ENCODE measurements at regions not wholly inside any gene's neighbourhood (a gene's known extent, or its start where the extent isn't known, plus 50 kb on each side); places are given as distances from the start of the nearest gene placed in this dataset.

DNA sequence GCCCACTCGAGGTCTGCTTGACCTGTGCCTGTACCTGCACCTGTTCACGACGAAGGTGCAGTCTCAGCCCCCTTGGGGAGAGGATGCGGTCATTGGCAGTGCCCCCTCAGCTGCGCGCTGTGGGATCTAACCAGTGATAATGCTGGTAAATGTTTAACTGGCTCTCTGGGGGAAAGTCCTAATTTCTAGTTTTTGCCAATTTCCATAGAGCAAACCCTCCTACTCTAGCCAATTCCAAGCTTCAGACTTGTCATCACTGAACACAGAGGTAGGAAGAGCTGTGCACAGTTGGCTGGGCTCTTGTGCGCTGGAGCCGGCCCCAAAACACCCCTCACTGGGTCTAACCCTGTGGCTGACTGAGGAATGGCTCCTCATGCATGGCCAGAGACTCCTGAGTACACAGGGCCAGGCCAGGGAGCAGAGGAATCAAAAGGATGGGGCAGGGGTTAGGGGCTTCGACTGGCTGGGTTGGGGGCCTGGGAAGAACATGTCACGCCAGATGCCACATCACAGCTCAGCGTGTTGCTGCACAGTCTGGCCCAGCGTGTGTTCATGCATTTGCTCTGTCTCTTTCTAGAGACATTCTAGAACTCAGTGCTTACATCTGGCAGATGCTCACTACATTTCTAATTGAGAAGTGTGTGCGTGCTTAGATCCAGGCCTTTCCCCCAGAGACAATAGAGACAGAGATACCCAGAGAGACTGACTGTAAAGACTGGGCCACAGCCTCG is 270.8 kb downstream of the BCOR start:
- no peak for DNase-seq (ENCODE audit: low read depth in 2 of 2)
- no peak overlapping the region for H3K4me3 ChIP-seq (replicated peaks in 1 of 2; ENCODE audit: low read depth in 2 of 2, low read length in 2 of 2)
- TF ChIP-seq, protein P1, sequence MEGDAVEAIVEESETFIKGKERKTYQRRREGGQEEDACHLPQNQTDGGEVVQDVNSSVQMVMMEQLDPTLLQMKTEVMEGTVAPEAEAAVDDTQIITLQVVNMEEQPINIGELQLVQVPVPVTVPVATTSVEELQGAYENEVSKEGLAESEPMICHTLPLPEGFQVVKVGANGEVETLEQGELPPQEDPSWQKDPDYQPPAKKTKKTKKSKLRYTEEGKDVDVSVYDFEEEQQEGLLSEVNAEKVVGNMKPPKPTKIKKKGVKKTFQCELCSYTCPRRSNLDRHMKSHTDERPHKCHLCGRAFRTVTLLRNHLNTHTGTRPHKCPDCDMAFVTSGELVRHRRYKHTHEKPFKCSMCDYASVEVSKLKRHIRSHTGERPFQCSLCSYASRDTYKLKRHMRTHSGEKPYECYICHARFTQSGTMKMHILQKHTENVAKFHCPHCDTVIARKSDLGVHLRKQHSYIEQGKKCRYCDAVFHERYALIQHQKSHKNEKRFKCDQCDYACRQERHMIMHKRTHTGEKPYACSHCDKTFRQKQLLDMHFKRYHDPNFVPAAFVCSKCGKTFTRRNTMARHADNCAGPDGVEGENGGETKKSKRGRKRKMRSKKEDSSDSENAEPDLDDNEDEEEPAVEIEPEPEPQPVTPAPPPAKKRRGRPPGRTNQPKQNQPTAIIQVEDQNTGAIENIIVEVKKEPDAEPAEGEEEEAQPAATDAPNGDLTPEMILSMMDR (IDR thresholded peaks at IDR 0.05; ENCODE audit: low read depth, low read length) = no peak

DNA sequence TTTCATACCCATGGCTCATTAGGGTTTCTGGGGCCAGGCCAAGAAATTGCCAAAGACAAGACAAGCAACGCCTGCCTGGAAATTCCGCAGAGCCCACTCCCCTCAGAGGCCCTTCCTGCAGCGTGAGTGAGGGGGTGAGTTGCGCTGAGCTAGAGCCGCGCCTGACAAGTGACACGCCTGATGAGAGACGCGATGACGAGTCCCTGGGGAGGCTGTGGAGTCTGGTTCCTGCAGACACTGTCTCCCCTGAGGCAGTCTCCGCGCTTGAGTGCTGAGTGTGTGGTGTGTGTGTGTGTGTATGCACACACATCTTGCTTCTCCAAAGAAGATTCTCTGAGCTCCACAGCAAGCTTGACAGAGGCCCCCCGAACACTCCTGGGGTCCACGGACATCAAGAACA is 269.8 kb downstream of the BCOR start:
- no peak for DNase-seq (ENCODE audit: low read depth in 2 of 2)
- TF ChIP-seq, protein P1 (IDR thresholded peaks at IDR 0.05; ENCODE audit: low read depth, low read length) = no peak

DNA sequence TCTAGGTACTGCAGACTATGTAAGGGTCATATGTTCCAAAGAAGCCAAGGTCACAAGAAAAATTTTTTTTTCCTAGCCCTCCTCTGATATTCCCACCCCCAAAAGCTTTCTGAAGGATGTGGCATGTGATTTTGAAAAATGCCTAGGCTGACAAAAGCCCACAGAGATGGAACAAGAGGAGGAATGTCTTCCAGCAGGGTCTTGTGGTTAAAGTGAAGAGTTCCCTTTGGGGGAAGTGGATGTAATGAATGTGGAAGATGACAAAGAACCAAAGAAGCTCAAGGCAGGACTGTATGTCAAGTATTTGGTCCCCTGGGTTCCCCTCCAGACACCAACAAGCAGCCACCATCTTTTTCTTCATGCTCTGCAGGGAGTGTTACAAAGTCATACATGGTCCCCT is 268.8 kb downstream of the BCOR start:
- TF ChIP-seq, protein P1 (IDR thresholded peaks at IDR 0.05; ENCODE audit: low read depth, low read length) = no peak
- H3K4me3 ChIP-seq (replicated peaks in 1 of 2; ENCODE audit: low read depth in 2 of 2, low read length in 2 of 2) = no peak overlapping the region

More for the DNA sequence above, 269.8 kb downstream of the BCOR start:
- H3K4me3 ChIP-seq (replicated peaks in 1 of 2; ENCODE audit: low read depth in 2 of 2, low read length in 2 of 2) = no peak overlapping the region

DNA sequence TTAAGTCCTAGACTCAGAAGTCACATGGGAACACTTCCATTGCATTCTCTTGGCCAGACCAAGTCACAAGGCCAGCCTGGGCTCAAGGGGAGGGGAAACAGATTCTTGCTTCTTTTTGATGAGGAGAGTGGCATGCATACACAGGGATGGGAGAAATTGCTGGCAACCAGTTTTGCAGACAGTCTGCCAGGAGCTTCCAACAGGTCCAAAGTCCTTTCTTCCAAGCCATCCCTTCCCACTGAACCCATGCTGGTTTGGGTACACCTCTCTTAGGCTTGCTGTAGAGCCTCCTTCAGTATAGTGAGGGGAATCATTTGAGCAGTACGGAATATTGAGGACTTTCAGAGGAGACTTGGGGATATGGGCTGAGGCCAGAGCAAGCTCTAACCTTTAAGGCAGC is 267.8 kb downstream of the BCOR start:
- no peak for DNase-seq (ENCODE audit: low read depth in 2 of 2)
- TF ChIP-seq, protein P1 (IDR thresholded peaks at IDR 0.05; ENCODE audit: low read depth, low read length) = no peak
- H3K4me3 ChIP-seq (replicated peaks in 1 of 2; ENCODE audit: low read depth in 2 of 2, low read length in 2 of 2) = no peak overlapping the region

More for the DNA sequence above, 268.8 kb downstream of the BCOR start:
- no peak for DNase-seq (ENCODE audit: low read depth in 2 of 2)

DNA sequence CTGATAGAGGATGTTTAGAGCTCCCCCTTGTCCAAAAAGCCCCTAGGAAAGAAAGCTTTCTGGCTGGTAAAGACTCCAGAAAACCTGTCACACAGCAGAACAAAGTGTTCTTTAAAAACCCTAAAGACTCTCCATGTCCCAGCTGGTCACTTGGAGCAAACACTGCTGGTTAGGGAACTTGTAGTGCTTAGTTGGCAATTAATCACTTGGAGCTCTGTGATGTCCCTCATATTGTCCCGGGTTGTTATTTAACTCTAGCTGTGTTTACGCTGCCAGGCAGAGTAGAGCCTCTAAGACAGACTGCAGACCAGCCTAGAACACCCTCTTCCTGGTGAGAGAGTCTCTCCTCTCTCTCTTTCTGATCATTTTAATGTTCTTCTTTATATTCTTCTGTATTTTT is 267.3 kb downstream of the BCOR start:
- TF ChIP-seq, protein P1 (IDR thresholded peaks at IDR 0.05; ENCODE audit: low read depth, low read length) = no peak
- no peak for DNase-seq (ENCODE audit: low read depth in 2 of 2)
- H3K4me3 ChIP-seq (replicated peaks in 1 of 2; ENCODE audit: low read depth in 2 of 2, low read length in 2 of 2) = no peak overlapping the region

DNA sequence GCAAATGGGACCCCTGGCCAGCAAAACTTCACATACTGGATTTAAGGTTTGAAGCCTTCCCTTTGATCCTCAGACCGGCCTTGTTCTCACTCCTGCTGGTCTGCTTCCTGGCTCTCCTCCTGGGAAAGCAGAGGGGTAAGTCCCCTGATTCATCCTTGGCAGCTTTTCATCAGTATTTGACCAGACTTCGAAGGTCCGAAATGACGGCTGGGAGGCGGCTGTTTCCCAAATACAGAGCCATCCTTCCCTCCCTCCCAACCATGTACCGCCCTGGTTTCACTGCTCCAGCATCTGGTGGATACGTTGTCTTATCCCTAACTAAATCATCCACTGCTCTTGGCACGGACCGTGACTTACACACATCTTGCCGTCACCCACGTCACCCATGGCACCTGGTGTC is 265.5 kb downstream of the BCOR start:
- peak in 1 of 2 donors; percentile 16 for DNase-seq (ENCODE audit: low read depth in 2 of 2)
- TF ChIP-seq, protein P1 (IDR thresholded peaks at IDR 0.05; ENCODE audit: low read depth, low read length) = no peak
- no peak overlapping the region for H3K4me3 ChIP-seq (replicated peaks in 1 of 2; ENCODE audit: low read depth in 2 of 2, low read length in 2 of 2)

DNA sequence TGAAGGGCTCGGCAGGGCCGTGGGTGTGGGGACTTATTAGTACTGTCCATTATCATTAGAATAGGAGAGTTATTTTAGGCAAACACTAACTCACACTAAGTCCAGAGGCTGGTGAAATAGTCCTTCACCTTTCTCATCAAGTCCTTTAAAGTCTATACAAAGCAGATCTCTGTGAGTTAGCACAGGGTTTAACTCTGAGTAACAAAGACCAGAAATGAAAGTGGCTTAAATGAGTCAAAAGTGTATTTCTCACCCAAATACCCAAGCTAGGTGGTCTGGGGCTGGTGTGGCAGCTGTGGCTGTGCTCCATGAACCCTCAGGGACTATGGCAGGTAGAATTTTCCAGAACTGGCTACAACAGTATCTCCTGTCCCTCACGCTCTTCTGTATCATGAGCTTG is 263.2 kb downstream of the BCOR start:
- TF ChIP-seq, protein P1 (IDR thresholded peaks at IDR 0.05; ENCODE audit: low read depth, low read length) = no peak
- no peak for DNase-seq (ENCODE audit: low read depth in 2 of 2)
- H3K4me3 ChIP-seq (replicated peaks in 1 of 2; ENCODE audit: low read depth in 2 of 2, low read length in 2 of 2) = no peak overlapping the region

Data from cardiac fibroblast (primary cell).